HG03108 (cell line): ENCODE measurements at regions not wholly inside any gene's neighbourhood (a gene's known extent, or its start where the extent isn't known, plus 50 kb on each side); places are given as distances from the start of the nearest gene placed in this dataset.
"Not testable (repeated sequence)": the region's sequence is repeated elsewhere in the genome, so short reads cannot be mapped to it uniquely, and the experiment has no call there.

Experiments
- ATAC-seq: cut with Tn5 transposase; IDR thresholded peaks from one replicate; pipeline ENCODE4 v1.9.1; 2021; ENCODE audit warnings: moderate library complexity; ENCODE audit not compliant: unreplicated experiment

GRCh38 chr10:9910446-9910845 lies 1107.2 kb upstream of the CELF2 start:
- no peak for ATAC-seq

GRCh38 chr10:9911488-9911887 lies 1106.2 kb upstream of the CELF2 start:
- no peak for ATAC-seq

- ATAC-seq: no peak
Observed at GRCh38 chr10:9913876-9914514, 1103.7 kb upstream of the CELF2 start.

DNA sequence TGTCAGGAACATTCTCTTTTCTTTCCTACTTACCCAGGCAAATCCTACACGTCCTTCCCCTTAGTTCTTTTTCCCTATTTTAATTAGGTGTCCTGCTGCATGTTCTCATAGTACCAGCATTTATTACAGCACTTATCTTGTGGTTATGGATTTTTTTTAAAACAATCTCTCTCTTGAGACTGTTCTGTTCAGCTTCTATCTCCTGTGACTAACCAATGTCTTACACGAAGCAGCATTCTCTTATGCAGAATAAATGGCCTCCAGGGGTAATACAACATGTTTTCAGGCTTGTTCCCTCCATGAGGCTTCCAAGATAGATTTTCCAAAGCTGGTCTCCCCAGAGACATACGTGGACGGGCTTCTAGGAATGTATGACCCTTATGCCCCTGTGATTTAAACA lies 1096.1 kb upstream of the CELF2 start:
- no peak for ATAC-seq

DNA sequence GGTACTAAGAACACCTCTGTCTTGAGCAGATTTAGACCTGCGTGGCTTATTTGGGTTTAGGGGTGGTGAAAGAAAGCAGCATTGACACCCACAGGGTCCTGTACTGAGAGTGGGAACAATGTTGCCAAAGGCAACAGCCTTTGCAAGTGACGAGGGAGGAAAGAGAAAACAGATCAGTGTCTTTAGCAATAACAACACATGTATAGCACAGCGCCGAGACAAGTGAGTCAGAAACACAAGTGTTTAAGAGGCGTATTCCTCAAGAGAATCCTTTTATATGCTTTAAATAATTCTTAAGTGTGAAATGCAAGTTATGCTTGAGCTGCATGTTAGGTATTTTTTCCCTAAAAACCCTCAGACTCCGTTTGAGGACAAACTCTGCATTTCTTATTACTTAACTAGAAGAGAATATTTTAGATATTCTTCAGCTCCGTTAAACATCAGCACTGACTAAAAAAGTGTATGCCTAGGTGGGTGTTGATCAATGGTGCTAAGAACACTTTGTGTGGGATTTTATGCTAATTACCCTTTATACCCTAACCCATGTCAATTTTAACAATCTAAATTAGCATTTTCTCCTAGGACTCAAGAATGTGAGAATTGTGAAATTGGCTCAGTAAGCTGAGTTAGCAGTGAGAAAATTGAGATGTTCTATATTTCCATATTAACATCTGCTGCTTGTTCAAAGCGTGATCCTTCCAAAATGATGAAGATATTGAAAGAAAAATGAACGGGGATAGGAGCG lies 1095.4 kb upstream of the CELF2 start:
- no peak for ATAC-seq

DNA sequence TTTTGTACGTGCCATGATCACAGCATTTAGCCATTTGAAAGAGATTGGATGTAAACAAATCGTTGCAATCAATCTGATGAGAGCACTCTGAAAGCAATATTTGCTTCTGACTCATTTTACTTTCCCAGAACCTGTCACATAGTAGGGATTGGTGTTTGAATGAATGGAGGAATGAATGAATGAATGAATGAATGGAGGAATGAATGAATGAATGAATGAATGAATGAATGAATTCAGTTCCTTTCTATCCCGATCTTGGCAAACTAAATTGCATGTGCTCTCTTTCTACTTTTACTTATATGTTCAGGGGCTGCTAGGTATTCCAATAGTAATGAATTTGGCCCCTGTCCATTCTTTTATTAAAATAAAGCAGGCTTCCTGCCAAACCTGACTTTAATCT lies 1091.7 kb upstream of the CELF2 start:
- ATAC-seq: no peak

DNA sequence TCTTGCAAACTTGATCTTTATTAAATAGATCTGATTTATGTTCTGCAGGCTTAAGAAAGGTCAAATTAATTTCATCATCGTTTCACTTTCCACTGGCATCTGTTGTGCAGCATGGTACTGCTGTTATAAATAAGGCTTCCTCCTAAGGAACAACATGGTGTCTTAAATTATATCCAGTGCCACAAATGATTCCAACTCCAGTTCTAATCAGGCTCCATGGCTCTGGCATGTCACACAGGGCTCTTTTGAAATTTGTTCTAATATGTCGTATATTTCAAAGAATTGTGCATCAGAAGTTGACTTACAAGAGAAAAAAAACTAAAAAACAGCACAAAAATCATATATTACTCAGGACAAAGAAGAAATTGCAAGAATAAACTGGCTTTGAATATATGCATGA lies 1090.8 kb upstream of the CELF2 start:
- ATAC-seq: no peak

DNA sequence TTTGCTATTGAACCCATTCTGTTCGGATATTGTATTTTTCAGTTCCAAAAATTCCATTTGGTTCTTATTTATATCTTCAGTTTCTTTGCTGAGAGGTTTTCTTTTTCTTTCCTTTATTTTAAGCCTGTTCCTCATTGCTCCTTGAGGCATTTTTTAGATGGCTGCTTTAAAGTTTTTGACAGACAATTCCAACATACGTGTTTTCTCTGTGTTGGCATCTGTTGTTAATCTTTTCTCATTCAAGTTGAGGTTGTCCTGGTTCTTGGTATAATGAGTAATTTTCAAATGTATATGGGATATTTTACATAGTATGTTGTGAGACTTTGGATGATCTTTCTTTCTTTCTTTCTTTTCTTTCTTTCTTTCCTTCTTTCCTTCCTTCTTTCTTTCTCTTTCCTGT lies 1078.0 kb upstream of the CELF2 start:
- no peak for ATAC-seq

GRCh38 chr10:9944690-9945089 lies 1073.0 kb upstream of the CELF2 start:
- no peak for ATAC-seq

DNA sequence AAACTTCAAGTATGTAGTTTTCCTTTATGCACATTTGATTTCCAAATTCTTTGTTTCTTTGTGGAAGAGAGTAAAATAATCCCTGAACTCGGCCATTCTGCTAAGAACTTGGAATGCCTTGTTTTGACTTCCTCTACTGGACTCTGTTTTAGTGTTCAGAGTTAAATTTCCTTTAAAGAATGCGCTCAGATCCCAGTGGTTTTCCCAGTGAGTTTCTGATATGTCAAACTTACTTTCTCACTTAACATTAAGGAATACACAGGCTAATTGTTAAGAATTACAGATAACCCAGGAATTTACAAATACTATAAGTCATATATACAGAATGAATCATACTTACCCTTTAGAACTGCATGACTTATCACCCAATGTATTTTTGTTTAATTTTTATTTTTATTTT lies 1067.6 kb upstream of the CELF2 start:
- ATAC-seq: no peak

DNA sequence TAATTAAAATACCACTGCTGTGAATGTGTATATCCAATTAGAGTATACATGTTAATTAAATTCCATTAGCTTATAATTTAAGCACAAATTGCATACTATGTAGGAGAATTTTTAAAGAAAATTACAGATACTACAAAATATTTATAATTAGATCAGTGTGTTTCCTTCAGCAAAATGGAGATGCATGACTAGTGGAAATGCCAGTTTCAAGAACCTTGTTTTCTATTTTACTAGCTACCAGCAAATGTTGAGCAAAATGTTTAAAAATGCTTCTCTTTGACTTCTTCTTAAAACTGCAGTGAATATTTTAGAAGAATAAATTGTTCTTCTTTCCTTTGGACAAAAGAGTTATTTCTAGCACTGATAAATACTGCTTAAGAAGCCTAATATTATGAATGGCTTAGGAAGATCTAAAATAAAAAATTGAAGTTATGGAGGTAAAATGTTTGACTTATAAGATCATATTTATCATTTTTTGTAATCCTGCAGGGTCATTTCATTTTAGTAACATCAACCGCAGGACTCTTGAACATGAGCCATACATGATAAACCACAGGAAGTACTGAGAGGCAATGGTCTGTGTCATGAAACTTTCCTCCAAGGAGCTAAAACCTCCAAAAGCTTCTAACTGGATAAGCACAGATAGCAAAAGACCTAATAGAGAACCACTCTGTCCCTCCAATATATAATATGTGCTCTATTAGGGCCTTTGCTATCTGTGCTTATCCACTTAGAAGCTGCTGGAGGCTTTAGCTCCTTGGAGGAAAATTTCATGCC lies 1066.0 kb upstream of the CELF2 start:
- no peak for ATAC-seq

- no peak for ATAC-seq
Observed at GRCh38 chr10:9957351-9957750, 1060.3 kb upstream of the CELF2 start.

- not testable (repeated sequence) for ATAC-seq
Observed at GRCh38 chr10:9957876-9958275, 1059.8 kb upstream of the CELF2 start.

DNA sequence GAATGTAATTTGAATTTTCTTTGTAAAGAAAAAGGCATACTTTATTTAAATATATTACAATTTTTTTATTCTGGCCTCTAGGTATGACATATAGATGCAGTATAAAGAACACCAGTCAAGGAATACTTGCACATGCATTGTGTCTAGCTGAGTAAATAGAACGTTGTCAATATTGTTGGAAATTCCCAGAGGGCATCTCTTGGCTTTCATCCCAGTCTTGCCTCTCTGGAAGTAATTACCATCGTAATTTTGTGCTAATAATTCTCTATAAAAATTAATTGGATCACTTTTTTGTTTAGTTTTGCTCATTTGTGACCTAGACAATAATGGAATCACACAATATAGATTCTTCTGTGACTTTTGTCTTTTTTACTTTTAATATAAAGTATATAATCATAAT lies 1052.3 kb upstream of the CELF2 start:
- ATAC-seq: no peak

- no peak for ATAC-seq
Observed at GRCh38 chr10:9986786-9987185, 1030.9 kb upstream of the CELF2 start.

- ATAC-seq: no peak
Observed at GRCh38 chr10:9987197-9987596, 1030.5 kb upstream of the CELF2 start.

GRCh38 chr10:9992661-9993060 lies 1025.0 kb upstream of the CELF2 start:
- ATAC-seq: no peak

- no peak for ATAC-seq
Observed at GRCh38 chr10:9994131-9994530, 1023.5 kb upstream of the CELF2 start.

GRCh38 chr10:9999627-10000026 lies 1018.0 kb upstream of the CELF2 start:
- ATAC-seq: no peak

DNA sequence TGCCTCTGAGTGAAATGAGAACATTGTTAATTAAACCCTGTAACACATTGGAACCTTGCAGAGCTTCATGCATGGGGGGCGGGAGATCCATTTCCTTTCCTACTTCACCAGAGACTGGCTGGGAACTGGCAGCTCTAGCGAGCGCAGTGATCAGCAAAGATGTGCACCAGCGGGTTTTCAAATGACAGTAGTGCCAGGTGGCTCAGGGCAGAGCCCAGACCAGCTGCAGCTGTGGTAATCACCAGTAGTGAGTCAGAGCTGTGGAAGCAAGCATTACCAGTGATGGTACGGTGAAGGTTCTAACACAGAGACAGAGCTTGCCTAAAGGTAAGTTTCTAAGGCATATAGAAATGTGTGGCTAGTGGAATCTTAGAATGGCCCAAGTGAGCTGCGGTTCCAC lies 1009.7 kb upstream of the CELF2 start:
- ATAC-seq: no peak

- ATAC-seq: no peak
Observed at GRCh38 chr10:10010397-10010796, 1007.3 kb upstream of the CELF2 start.

DNA sequence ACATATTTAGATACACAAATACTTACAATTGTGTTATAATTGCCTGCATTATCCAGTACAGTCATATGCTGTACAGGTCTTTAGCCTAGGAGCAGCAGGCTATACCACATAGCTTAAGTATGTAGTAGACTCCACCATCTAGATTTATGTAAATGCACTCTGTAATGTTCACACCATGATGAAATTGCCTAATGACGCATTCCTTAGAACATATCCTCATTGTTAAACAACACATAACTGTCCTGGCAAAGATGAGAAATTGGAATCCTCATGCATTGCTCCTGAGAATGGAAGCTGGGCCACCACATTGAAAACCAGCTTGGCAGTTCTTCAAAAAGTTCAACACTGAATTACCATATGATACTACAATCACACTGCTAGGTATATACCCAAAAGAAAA lies 1002.8 kb upstream of the CELF2 start:
- ATAC-seq: no peak
